Skeletal muscle cell (primary cell): ENCODE measurements at regions not wholly inside any gene's neighbourhood (a gene's known extent, or its start where the extent isn't known, plus 50 kb on each side); places are given as distances from the start of the nearest gene placed in this dataset.

Source experiments
- DNase-seq: peaks from one replicate; pipeline ENCODE4 v3.0.0-alpha.2; 2010; ENCODE audit warnings: low read depth
- H3K4me3 ChIP-seq: 2 replicates; pipeline ENCODE4 v1.5.1; 2011; ENCODE audit warnings: low read depth, mild to moderate bottlenecking, control low read depth, low read length, moderate library complexity

GRCh38 chr3:16031434-16031833, 143.0 kb upstream of the GALNT15 start:
- no peak for DNase-seq
- no peak overlapping the region for H3K4me3 ChIP-seq

GRCh38 chr3:16033889-16034687, 140.4 kb upstream of the GALNT15 start:
- H3K4me3 ChIP-seq, result no peak overlapping the region
- no peak for DNase-seq

GRCh38 chr3:16040991-16041390, 133.5 kb upstream of the GALNT15 start:
- H3K4me3 ChIP-seq, result no peak overlapping the region
- no peak for DNase-seq

- no peak for DNase-seq
These were observed 125.8 kb upstream of the GALNT15 start for GRCh38 chr3:16048435-16049318.

GRCh38 chr3:16050641-16051467, 123.6 kb upstream of the GALNT15 start:
- DNase-seq, result no peak
- H3K4me3 ChIP-seq, result no peak overlapping the region

More at GRCh38 chr3:16048435-16049318, 125.8 kb upstream of the GALNT15 start:
- no peak overlapping the region for H3K4me3 ChIP-seq

GRCh38 chr3:16051691-16052090, 122.8 kb upstream of the GALNT15 start:
- no peak for DNase-seq
- no peak overlapping the region for H3K4me3 ChIP-seq

GRCh38 chr3:16052964-16053363, 121.5 kb upstream of the GALNT15 start:
- no peak overlapping the region for H3K4me3 ChIP-seq

GRCh38 chr3:16053794-16054193, 120.7 kb upstream of the GALNT15 start:
- DNase-seq, result no peak
- no peak overlapping the region for H3K4me3 ChIP-seq

More at GRCh38 chr3:16052964-16053363, 121.5 kb upstream of the GALNT15 start:
- DNase-seq, result no peak

GRCh38 chr3:16055606-16056211, 118.8 kb upstream of the GALNT15 start:
- H3K4me3 ChIP-seq, result no peak overlapping the region
- no peak for DNase-seq

GRCh38 chr3:16056217-16056616, 118.3 kb upstream of the GALNT15 start:
- DNase-seq, result peak; percentile 62
- no peak overlapping the region for H3K4me3 ChIP-seq

GRCh38 chr3:16058521-16058920, 116.0 kb upstream of the GALNT15 start:
- no peak overlapping the region for H3K4me3 ChIP-seq
- no peak for DNase-seq

- H3K4me3 ChIP-seq, result no peak overlapping the region
- DNase-seq, result no peak
These were observed 115.4 kb upstream of the GALNT15 start for GRCh38 chr3:16059081-16059537.

GRCh38 chr3:16059711-16060357, 114.6 kb upstream of the GALNT15 start:
- no peak for DNase-seq

GRCh38 chr3:16060358-16060852, 114.1 kb upstream of the GALNT15 start:
- DNase-seq, result peak; percentile 100
- H3K4me3 ChIP-seq, result no peak overlapping the region

More at GRCh38 chr3:16059711-16060357, 114.6 kb upstream of the GALNT15 start:
- H3K4me3 ChIP-seq, result no peak overlapping the region

- DNase-seq, result peak; percentile 92
- H3K4me3 ChIP-seq, result no peak overlapping the region
These were observed 113.5 kb upstream of the GALNT15 start for GRCh38 chr3:16060945-16061344.

GRCh38 chr3:16061491-16061890, 113.0 kb upstream of the GALNT15 start:
- DNase-seq, result no peak
- no peak overlapping the region for H3K4me3 ChIP-seq

- no peak for DNase-seq
- no peak overlapping the region for H3K4me3 ChIP-seq
These were observed 110.9 kb upstream of the GALNT15 start for GRCh38 chr3:16063603-16064002.

GRCh38 chr3:16064642-16065414, 109.7 kb upstream of the GALNT15 start:
- DNase-seq, result peak; percentile 89
- H3K4me3 ChIP-seq, result no peak overlapping the region
